Mucosa of stomach (tissue), 1 donor: ENCODE measurements at regions not wholly inside any gene's neighbourhood (a gene's known extent, or its start where the extent isn't known, plus 50 kb on each side); places are given as distances from the start of the nearest gene placed in this dataset.
"Not testable (repeated sequence)": the region's sequence is repeated elsewhere in the genome, so short reads cannot be mapped to it uniquely, and the experiment has no call there.

ENCODE experiments used
- H3K27me3 ChIP-seq: one replicate; pipeline ENCODE4 v1.7.0; 2013; ENCODE audit warnings: mild to moderate bottlenecking, low read length; ENCODE audit not compliant: control insufficient read depth, insufficient read depth
- H3K36me3 ChIP-seq: one replicate; pipeline ENCODE4 v1.7.0; 2013; ENCODE audit warnings: low read length; ENCODE audit not compliant: control insufficient read depth, insufficient read depth
- H3K4me1 ChIP-seq: one replicate; pipeline ENCODE4 v1.7.0; 2013; ENCODE audit warnings: mild to moderate bottlenecking, low read length; ENCODE audit not compliant: control insufficient read depth, insufficient read depth
- H3K4me3 ChIP-seq: one replicate; pipeline ENCODE4 v1.7.0; 2013; ENCODE audit warnings: low read length
- H3K9ac ChIP-seq: one replicate; pipeline ENCODE4 v1.7.0; 2013; ENCODE audit warnings: mild to moderate bottlenecking, low read length, moderate library complexity
- H3K9me3 ChIP-seq: one replicate; pipeline ENCODE4 v1.7.0; 2013; ENCODE audit warnings: mild to moderate bottlenecking, low read length, moderate library complexity; ENCODE audit not compliant: control insufficient read depth
- donor health status: Pancreatic carcinoma.

DNA sequence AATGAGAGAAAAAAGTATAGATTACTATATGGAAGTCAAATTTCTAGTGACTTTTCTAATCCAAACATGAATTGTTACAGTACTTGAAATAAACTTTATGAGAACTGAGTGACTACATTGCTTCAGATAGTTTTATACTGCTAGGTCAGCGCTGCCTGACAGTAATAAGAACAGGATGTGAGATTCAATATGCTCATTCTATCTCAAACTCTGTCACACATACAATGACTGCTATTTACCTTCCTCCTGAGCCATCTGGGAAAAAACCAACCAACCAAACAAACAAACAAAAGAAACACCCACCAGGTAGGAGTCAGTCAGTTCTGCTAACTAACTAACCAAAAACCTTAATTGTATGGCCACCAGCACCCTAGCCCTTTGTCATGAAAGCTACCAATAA, 89.0 kb upstream of the NOTCH2NLA start:
- not testable (repeated sequence) for H3K4me1 ChIP-seq, H3K9me3 ChIP-seq, H3K27me3 ChIP-seq

DNA sequence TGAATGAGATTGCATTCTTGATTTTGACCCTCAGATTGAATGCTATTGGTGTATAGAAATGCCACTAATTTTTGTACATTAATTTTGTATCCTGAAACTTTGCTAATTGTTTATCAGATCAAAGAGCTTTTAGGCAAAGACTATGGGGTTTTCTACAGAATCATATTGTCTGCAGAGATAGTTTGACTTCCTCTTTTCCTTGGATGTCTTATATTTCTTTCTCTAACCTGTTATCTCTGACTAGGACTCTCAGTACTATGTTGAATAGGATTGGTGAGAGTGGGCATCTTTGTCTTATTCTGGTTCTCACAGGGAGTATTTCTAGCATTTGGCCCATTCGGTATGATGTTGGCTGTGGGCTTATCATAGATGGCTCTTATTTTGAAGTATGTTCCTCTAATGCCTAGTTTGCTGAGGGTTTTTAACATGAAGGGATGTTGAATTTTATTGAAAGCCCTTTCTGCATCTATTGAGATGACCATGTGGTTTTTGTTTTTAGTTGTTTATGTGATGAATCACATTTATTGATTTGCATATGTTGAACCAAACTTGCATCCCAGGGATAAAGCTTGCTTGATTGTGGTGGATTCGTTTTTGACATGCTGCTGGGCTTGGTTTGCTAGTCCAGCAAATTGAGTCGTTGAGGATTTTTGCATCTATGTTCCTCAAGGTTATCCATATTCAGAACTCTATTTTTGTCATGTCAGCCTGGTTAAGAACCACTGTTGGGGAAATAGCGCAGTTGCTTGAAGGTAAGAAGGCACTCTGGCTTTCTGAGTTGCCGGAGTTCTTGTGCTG, 85.8 kb upstream of the NOTCH2NLA start:
- H3K27me3 ChIP-seq, H3K9me3 ChIP-seq, H3K4me3 ChIP-seq, H3K36me3 ChIP-seq, H3K9ac ChIP-seq, H3K4me1 ChIP-seq: not testable (repeated sequence)

More for the DNA sequence above, 89.0 kb upstream of the NOTCH2NLA start:
- not testable (repeated sequence) for H3K9ac ChIP-seq, H3K4me3 ChIP-seq, H3K36me3 ChIP-seq

DNA sequence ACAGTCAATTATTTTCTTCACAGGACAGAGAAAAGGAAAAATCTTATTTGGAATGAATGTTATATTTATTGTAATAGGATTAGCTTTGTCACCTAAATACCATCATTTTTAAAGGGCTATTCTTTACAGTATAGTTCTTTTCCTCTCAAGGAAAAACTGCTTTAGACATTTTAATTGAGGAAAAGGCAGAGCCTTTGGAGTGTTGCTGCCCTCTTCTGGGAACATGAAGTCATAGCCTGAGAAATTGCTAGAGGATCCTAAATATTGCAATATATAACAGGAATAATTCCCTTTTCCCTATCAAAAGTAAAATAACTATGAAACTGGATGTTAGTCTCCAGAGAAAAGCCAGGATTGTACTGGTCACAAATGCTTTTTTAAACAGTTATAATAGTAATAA, 81.8 kb upstream of the NOTCH2NLA start:
- H3K36me3 ChIP-seq, H3K27me3 ChIP-seq, H3K9me3 ChIP-seq, H3K4me1 ChIP-seq, H3K4me3 ChIP-seq, H3K9ac ChIP-seq: not testable (repeated sequence)

DNA sequence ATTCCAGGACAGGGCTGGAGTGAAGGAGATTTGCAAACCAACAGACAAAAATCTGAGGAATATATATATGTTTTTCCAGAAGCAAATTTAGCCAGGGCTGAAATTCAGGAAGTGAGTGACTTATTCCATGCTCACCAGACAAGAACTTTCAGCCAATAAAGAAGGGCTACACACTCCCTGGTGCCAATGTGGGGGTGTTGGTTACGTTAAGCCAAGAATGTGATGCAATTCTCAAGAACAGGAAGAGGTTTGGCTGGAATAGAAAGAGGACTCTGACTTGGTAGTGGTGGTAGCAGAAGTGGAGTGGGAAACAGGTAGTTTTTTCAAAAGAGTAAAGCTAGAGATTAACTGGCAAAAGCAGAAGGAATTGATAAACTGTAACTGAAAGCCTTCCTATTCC, 80.6 kb upstream of the NOTCH2NLA start:
- H3K27me3 ChIP-seq, H3K36me3 ChIP-seq, H3K9me3 ChIP-seq, H3K4me3 ChIP-seq, H3K4me1 ChIP-seq, H3K9ac ChIP-seq: not testable (repeated sequence)

DNA sequence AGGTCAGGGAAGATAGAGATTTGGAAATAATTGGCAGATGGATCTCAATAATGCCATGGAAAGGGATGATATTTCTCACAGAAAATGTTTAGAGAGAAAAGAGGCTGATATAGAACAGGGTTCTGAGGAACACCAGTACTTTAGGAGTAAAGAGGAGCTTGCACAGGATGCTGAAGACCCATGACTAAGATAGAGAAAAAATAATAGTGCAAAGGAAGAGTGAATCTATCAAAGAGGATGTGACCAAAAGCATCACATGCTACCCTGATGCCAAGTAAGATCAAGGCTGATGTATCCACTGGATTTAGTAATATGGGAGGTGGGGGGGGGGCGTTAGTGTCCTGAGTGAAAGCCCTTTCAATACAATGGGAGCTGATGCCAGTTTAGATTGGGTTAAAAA, 80.1 kb upstream of the NOTCH2NLA start:
- H3K27me3 ChIP-seq, H3K9me3 ChIP-seq, H3K4me1 ChIP-seq, H3K4me3 ChIP-seq, H3K9ac ChIP-seq, H3K36me3 ChIP-seq: not testable (repeated sequence)

DNA sequence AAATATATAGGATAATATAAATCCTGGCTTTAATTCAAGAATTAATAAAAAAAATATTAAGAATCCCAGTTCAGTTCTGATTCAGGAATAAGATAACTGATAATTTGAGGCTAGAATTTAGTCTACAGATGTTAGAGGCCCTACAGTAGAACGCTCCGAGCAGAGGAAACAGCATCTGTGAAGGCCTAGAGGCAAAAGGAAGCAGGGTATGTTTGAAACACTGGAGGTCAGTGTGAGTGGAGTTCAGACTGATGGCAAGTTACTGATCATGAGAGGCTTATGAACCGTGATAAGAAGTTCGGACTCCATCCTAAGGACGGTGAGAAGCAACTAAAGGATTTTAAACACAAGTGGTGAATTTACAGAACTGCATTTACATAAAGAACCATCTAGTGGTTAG, 79.3 kb upstream of the NOTCH2NLA start:
- not testable (repeated sequence) for H3K4me3 ChIP-seq, H3K27me3 ChIP-seq, H3K36me3 ChIP-seq, H3K9ac ChIP-seq, H3K4me1 ChIP-seq, H3K9me3 ChIP-seq

DNA sequence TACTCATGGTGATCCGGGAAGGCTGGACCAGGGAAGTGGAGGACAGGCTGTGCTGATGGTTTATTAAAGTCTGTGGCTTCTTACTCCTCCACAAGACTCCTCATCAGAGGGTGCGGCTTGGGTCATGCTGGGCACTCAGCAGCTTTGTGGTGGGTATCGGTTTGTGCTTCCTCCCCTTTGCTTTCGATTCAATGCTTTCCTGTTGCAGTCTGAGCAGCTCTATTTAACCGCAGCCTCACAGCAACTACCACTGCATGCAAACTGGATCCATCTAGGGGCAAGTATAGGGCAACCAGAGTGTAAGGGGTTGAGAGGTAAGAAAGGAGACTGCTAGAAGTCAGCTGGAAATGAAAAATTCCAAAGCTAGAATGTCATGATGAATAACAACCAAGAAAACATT, 78.8 kb upstream of the NOTCH2NLA start:
- H3K9ac ChIP-seq, H3K9me3 ChIP-seq, H3K4me1 ChIP-seq, H3K27me3 ChIP-seq, H3K36me3 ChIP-seq, H3K4me3 ChIP-seq: not testable (repeated sequence)

DNA sequence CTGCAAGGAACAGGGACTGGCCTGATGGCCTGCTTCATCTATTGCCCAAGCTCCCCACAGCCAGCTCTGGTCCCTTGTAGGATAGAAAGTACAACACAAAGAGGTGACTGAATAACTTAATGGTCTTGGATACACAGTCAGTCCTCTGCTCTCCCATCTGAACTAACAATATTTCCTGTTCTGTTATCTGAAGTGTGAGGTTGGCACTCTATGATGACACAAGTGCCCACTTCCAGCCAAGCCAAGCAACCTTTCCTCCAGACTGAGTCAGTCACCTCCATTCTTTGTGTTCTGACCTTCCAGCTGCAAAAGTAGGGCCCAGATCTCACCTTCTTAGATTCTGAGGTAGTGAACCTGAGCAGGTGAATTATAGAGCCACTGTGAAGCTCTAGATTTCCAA, 77.8 kb upstream of the NOTCH2NLA start:
- not testable (repeated sequence) for H3K9me3 ChIP-seq, H3K4me3 ChIP-seq, H3K36me3 ChIP-seq, H3K27me3 ChIP-seq, H3K4me1 ChIP-seq, H3K9ac ChIP-seq

DNA sequence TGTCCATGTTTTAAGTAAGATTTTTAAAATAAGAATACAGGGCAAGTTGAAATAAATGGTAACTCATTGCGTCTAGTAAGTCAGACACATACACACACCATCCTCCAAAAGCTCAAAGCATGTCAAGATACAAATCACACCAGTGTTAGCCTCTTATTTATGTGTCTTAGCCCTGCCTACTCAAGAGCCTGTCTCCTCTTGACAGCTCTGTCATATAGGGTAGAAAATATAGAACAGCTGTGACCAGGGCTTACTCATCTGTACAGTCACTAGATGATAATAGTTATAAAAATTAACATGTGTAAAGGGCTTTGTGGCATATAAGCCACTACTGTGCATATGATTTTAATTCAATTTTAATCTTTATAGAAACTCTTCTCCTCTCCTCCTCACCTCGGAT, 76.6 kb upstream of the NOTCH2NLA start:
- not testable (repeated sequence) for H3K27me3 ChIP-seq, H3K9me3 ChIP-seq, H3K4me3 ChIP-seq, H3K9ac ChIP-seq, H3K36me3 ChIP-seq, H3K4me1 ChIP-seq

DNA sequence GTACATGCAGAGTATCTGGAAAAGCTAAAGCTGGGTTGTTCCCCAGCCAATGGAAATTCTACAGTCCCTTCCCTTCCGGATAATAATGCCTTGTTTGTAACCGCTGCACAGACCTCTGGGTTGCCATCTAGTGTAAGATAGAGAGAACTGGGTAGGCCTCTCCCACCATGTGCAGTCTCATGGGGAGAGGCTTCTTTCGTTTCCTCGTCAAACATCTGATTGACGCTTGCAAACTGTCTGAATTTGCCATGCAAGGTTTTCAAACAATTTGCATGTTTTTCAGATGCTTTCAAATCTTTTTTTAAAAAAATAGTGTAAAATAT, 69.7 kb upstream of the NOTCH2NLA start:
- not testable (repeated sequence) for H3K36me3 ChIP-seq, H3K9me3 ChIP-seq, H3K9ac ChIP-seq, H3K4me1 ChIP-seq, H3K27me3 ChIP-seq, H3K4me3 ChIP-seq

DNA sequence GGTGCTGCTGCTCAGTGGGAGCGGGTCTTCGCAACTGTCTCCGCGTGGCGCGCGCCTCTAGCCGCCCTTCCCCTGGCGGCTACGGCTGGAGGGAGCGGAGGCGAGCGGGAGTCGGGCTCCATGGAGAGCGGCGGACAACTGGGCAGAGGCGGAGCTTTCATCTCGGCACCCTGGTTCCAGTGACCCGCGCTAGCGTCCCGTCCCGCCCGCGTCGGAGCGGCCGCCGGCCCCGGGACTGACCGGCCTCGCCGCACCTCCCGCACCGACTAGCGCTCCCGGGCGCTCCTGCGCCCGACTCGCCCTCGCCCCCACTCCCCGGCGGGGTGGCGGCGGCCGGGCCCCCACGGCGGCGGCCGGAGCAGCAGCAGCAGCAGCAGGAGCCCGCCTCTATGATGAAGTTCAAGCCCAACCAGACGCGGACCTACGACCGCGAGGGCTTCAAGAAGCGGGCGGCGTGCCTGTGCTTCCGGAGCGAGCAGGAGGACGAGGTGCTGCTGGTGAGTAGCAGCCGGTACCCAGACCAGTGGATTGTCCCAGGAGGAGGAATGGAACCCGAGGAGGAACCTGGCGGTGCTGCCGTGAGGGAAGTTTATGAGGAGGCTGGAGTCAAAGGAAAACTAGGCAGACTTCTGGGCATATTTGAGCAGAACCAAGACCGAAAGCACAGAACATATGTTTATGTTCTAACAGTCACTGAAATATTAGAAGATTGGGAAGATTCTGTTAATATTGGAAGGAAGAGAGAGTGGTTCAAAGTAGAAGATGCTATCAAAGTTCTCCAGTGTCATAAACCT, 69.2 kb upstream of the NOTCH2NLA start:
- not testable (repeated sequence) for H3K9me3 ChIP-seq, H3K9ac ChIP-seq, H3K4me1 ChIP-seq, H3K27me3 ChIP-seq, H3K36me3 ChIP-seq, H3K4me3 ChIP-seq

DNA sequence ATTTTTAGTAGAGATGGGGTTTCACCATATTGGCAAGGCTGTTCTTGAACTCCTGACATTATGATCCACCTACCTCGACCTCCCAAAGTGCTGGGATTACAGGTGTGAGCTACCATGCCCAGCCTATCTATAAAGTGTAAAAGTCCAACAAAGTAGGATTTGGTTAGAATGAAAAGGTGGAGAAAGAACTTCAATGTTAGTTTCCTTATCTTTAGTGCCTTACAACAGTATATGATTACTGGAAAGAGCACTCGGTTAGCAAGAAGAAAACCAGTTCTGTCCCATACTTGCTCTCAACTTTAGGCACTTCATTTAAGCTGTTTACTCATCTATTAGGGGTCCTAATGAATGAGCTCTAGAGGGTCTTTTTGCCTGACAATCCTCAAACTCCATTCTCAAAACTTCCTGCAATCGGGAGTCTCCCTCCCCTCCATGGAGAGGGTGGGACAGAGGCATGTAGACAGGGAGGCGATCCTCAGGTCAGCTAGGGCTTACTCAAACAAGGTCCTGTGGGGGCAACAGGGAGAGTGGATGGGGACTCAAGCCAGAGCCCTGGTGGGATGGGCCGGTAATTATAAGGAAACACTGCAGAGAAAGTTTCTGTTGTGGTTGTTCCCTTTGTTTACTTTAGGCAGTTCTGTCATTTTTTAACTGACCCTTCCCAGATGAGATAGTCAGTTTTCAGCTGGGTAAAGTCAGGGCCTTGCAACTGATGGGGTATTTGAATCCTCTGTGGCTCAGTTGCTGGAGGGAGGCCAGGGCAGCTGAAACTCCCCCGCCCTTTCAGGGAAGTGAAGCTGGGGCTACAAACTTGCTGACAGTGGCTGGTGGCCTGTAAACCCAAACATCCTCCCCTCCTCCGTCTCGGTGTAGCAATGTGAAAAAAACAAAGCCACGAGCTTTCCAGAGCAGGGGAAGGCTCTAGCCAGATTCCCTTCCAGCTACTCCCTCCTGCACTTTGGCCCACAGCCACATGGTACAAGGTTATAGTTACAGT, 64.4 kb upstream of the NOTCH2NLA start:
- not testable (repeated sequence) for H3K36me3 ChIP-seq, H3K9ac ChIP-seq, H3K4me3 ChIP-seq, H3K4me1 ChIP-seq, H3K9me3 ChIP-seq, H3K27me3 ChIP-seq
